HPDE6-E6E7 (cell line): ENCODE measurements at regions not wholly inside any gene's neighbourhood (a gene's known extent, or its start where the extent isn't known, plus 50 kb on each side); places are given as distances from the start of the nearest gene placed in this dataset.

Experiments used
- DNase-seq: peaks from one replicate; pipeline ENCODE4 v3.0.0; 2011; ENCODE audit warnings: missing footprints; ENCODE audit errors: extremely low spot score

DNA sequence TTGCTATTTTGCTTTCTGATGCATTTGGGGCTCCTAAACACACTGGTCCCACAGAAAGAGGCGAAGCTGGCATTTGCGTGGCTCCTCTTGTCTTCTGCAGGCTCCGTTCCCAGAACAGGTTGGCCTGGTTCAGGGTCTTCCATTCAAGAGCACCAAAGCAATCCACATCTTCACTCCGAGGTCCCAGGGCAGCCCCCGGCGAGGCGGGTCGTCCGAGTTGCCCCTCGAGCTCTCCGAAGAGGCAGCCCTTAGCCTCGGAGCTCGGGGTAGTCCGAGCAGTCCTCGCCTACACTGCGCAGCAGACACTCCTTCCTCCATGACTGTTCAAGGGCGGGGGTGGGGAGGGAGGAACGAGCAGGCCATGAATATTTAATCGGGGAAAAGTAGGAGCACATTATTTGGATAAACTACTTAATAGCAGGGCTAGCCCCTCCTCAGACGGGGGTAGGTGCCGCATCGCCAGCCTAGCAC is 321.3 kb downstream of the BLID start:
- DNase-seq: no peak

DNA sequence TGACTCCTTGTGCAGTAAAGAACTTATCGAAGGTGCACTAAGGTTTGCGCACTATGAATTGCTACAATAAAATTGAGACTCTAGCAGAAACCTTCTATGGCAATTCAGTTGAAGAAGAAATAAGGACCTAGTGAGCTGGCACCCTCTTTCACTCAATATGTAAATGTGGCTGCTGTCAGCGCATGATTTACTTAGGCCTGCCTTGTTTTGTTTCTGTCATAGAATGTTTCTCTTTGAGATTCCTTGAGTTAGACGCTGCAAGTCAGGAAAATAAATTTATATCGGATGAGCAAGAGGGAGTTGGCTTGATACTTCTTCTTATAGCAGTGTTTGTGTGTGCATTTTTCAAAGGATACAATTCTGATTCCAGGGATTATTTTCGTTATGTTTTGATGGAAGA is 322.1 kb downstream of the BLID start:
- DNase-seq: no peak

DNA sequence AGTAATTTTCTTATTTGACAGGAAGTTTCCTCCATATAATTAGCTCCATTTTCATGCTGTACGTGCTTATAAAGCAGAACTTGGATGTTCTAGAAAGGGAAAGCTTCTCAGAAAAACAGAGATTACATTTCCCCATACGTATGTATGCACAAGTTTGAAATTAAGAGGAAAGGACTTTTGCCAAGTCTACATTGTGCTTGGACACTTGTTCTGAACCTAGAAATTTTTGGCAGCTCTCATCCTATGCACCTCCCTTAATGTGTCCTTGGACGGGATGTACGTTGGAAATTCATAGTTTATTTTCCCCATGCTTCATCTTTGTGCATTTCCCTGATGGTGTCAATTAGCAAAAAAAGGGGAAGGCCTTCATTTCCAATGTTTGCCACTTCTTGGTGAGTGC is 322.7 kb downstream of the BLID start:
- no peak for DNase-seq

DNA sequence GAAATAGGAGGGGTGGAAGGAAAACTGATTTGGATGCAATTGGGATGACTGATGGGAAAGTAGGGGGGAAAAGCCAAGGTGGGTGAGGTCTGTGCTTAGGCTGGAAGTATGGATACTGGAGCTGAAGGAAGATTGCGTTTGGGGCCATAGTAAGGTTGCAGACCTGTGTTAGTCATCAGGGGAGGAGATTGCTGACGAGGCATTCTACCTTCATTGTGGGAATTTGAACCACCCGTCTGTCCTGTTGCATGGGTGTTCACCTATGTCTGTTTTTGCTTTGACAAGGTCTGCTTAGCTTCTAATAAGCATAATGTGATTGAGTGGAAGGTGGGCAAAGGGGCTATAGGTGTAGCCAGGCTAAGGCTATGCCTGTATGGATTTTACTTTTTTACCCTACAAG is 323.8 kb downstream of the BLID start:
- DNase-seq: no peak

DNA sequence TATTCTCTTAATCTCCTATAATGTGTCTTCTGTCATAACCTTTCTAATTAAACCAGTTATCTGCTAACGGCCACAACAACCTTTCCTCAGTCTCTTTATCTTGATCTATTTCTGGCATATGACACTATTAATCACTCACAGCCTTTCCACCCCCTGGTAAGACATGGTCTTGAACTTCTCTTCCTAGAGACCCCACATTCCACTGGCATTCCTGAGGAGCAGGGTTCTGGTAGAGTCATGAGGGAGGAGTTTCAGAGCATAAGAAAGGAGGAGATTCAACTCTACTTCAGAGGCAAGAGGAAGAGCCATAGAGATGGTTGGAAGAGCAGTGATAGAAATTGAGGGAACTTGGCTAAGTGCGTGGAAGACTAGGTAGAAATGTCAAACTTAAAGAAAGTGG is 325.6 kb downstream of the BLID start:
- DNase-seq: no peak

DNA sequence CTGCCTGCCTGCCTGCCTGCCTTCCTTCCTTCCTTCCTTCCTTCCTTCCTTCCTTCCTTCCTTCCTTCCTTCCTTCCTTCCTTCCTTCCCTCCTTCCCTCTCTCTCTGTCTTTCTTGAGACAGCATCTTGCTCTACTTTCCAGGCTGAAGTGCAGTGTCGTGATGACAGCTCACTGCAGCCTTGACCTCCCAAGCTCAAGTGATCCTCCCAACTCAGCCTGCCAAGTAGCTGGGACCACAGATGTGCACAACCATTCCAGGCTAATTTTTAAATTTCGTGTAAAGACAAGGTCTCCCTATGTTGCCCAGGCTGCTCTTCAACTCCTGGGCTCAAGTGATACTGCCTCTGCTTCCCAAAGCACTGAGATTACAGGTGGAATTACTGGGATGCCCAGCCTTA is 328.2 kb upstream of the SORL1-AS1 start:
- DNase-seq: no peak

DNA sequence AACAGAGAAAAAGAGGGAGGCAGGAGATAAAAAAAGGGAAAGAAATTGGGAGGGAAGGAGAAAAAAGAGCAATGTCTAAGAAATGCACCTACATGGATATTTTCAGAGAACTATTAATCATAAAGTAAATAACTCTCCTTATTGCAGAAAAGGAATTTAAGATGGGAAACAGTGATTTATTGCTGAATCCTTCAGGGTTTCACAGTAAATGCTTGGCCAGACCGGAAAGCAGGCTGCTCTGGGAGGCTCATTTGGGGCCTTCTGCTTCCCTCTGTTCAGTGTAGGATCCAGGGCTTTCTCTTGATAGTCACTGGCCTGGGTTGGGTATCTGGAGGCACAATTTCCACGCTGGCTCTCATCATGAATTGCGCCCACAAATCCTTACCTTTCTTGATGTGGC is 324.3 kb upstream of the SORL1-AS1 start:
- no peak for DNase-seq

DNA sequence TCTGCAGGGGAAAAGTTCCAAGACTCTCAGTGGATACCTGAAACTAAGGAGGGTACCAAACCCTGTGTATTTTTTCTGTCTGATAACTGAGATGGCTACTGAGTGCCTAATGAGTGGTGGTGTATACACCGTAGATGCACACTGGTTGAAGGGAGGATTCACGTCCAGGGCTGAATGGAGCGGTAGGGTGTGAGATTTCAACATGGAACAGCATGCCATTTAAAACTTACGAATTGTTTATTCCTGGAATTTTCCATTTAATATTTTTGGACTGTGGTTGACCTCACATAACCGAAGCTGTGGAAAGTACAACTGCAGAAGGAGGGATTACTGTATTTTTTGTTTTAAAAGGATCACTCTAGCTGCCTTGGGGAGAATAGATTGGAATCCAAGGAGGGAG is 322.5 kb upstream of the SORL1-AS1 start:
- DNase-seq: no peak

DNA sequence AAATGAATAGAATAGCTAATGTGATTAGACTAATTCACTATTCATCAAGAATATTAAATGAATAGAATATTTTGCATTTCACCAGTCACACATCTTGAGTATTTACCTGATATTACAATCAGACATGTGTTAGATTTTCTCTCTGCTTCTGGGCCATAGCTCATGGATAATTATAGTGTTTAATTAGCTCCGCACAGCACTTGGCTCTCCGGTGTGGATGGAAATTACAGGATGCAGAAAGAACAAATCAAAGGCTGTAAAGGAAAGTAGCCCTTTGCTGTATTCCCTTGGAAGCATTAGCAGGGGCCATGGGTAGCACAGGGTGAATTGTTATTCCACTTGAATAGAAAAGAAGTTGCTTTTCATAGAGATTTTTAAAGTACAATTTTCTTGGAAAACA is 320.3 kb upstream of the SORL1-AS1 start:
- no peak for DNase-seq

DNA sequence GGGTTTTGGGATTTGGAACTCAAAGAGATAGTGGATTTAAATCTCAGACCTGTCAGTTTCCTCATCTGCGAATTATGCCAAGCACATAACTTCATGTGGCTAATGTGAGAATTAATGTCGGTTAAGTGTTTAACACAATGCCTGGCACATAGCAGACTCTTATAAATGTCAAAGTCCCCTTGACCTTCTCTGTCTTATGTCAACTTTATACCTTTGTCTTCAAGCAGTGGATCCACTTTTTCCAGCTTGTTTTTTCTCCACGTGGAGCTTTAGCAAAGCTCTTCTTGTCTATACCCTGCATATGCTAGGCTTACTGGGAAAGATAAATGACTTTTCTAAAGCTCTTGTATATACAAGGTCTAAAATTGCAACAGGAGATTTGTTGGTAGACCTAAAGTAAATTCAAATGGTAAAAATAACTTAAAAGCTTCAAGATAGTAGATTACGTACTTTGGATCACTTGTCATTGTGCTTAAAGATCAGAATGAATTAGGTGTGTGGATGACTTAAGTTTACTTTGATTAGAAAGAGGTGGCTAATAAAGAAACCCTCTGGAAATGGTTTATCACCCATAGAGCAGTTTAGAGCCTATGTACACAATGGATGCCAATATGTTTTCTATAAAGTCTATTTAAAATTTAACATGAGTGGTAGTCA is 318.3 kb upstream of the SORL1-AS1 start:
- no peak for DNase-seq

DNA sequence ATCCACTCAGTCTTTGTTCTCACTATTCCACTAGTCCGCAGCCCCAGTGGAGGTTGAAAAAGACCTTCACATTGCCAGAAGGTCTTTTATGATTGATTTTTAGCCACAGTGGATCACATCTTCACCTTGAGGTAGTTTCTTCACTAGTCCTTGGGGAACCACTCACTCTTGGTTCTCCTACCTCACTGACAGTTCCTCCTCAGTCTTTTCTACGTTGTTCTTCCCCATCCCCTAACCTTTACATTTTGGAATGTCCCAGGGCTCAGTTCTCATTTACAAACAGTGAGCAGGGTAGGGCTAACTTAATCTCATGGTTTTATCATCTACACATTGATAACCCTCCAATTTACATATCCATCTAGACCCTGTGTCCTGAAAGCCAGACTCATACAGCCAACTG is 316.4 kb upstream of the SORL1-AS1 start:
- no peak for DNase-seq

DNA sequence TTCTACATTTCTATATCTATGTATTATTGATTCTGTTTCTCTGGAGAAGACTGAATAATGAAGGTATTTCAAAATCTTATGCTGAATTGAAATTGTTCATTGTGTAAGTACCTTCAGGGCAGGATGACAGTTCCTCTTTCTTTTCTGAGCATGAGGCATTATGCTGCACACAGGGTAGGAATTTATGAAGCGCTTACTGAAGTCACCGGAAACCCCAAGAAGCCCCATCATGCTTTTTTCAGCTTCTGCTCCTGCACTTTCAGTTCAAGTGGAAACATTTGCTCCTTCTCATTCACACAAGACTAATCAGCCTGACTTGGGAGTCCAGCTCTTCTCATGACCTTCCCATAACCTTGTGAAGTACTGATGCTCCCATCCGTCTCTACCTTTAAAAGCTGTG is 314.7 kb upstream of the SORL1-AS1 start:
- no peak for DNase-seq

DNA sequence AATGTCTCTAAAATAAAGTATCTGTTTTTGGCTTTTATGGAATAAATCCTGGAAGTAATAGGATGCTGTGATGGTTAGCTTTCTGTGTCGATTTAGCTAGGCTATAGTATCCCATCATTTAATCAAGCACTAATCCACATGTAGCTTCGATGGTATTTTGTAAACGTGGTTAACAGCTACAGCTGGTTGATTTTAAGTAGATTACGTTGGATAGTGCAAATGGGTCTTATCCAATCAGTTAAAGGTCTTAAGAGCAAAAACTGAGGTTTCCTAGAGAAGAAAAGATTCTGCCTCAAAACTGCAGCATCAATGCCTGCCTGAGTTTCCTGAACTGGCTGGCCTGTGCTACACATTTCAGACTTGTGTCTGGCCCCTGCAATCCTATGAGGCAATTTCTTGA is 314.2 kb upstream of the SORL1-AS1 start:
- DNase-seq: no peak

DNA sequence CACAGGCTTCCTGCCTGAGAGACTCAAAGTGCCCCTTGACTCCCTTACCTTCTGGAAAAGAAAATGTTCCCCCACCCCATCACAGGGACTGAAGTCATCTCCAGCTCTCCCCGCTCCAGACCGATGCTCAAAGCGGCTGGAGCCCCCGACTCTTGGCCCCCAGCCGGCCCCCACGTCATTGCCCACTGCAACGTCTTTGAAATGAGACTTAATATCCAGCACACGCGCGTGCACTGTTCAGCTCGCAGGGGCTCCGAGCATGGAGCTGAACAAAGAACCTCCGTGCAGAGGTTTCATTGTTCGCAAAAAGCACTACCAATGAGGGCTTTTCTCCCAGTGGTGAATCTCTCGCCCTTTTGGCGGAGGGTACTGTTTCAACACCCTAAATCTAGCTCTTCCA is 313.4 kb upstream of the SORL1-AS1 start:
- no peak for DNase-seq

DNA sequence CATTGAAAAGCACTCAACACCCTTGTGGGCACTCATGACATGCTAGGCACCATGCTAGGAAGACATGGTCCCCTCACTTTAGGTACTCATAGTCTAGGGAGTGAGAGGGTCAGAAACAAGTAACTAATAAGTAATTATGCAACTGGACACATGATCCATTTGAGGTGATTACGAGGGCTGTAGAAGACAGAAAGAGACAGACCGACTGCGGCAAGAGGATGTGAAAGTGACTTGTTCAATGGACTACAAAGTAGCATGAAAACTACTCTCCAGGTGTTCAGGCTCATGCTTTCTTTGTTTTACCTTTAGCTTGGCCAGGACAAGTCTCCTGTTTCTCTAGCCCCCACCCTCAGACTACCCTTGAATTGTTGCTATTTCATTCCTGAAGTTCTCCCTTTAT is 310.8 kb upstream of the SORL1-AS1 start:
- DNase-seq: no peak

DNA sequence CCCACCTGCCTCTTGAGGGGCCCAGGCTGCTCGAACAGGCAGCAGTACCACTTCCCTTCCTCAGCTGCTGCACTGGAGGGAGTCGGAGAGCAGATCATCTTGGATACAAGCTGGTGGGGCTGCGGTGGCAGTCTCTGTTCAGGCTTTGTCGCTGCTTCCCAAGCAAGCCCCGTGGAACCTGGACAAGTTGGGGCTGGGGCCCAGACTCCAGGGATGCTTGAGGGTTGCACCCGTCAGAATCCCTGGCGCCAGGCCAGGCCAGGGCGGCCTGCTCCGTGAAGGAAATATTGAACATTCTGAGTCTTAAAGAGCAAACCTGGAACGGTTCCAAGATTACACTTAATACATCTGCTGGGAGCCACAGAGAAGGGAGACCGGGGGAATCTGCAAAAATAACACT is 310.1 kb upstream of the SORL1-AS1 start:
- no peak for DNase-seq

DNA sequence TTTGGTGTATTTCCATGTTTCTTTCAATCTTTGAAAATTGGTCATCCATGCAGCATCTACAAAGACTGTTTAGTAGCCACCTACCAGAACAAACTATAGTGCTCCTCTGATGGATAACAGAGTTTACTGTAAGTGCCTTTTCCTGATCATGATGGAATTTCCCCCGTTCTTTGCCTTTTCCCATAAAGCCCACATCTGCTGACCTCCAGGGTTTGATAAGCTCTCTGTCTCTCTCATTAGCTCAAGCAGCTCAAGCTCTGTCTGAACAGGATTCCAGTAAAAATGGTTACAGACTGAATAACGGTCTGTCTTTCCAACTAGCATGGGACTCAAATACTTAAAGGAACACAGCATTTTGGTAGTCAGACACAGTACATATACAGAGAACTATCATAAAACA is 308.4 kb upstream of the SORL1-AS1 start:
- DNase-seq: no peak

DNA sequence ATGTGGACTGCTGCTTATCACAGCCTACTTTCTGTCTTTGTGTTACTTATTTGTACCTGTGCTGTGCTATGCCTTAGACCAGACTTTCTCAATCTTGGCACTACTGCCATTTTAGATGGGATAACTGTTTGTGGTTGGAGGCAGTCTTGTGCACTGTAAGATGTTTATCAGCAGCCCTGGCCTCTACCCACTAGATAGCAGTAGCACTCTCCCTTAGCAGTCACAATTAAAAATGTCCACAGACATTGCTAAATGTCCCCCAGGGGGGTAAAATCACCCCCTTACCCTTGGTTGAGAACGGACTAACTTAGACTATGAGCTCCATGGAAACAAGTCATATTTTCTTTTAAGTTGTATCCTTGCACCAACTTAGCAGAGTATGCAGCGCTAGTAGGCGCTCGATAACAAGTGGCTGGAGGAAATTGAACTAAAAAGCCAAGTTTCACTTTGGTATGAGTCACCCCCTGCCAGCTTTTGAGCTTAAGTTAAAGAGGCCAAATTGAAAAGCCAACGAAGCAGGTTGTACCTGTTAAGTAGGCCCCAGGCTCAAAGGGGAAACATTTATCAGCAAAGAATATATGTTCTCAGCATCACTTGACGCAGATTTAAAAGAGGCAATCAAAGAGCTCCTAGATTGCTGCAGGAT is 304.8 kb upstream of the SORL1-AS1 start:
- DNase-seq: peak; percentile 13

DNA sequence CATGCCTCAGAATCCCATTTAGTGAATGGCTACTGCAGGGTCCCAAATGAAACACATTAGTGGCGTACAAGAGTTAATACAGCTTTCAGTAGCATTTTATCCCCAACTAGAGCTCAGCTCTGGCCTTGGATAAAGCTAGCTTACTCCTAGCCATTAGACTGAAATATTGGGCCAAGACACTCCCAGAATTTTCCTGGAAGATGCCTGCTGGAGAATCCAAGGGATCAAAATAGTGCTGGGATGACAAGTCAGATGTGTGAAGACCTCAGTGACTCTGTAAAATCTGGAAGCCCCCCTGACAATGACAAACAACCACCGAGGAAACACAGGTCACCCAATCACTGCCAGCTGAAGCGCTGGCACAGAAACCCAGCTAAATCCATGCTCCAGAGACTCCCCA is 303.1 kb upstream of the SORL1-AS1 start:
- no peak for DNase-seq

DNA sequence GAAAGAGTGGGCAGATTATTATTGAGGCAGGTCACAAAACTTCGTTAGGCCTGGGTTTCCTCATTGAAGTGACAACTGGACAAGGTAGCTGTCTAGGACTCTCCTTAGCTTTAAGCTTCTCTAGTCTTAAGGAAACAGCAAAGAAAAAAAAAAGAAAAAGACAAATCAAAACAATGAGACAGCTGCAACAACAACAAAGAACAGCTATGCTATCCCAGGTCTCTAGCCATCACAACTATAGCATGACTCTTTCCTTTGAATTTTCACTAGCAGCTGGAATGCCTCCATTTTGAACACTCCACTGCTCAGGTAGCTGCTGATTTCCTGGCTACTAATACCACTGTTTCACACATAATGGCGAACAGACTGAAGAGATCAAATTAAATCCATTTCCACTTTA is 302.4 kb upstream of the SORL1-AS1 start:
- DNase-seq: no peak

DNA sequence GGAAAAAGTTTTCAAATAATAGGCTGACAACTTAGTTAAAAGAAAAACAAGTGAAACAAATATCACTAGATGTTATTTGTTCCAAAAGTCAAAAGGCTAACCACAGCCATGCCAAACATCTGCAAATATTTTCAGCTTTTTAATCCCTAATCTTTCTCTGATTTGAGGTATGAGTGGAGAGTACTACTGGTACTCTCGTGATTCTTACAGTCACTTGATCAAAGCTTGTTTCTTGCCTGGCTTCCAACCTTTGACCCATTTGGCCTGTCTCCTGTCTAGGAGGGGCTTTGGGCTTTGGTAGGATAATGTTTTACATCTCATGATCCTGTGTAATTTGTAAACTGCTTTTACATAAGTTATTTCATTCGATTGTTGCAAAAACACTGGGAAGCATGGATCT is 301.8 kb upstream of the SORL1-AS1 start:
- no peak for DNase-seq

DNA sequence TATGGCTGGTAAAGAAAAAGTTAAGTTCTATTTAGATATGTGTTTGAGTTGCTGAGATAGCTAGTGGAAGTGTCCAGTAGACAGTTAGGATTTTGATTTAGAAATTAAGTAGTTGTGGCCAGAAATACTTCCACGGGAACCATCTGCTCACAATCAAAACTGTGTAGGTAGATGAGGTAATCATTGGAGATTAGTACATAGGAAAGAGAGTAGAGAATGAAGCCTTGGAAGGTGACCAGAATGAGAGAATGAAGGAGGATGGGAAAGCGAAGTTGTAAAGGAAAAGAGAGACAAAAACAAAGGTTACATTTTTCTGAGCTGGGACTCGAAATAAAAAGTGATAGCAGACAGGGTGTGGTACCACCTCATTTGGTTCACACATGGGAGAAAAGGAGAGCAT is 296.9 kb upstream of the SORL1-AS1 start:
- DNase-seq: no peak

DNA sequence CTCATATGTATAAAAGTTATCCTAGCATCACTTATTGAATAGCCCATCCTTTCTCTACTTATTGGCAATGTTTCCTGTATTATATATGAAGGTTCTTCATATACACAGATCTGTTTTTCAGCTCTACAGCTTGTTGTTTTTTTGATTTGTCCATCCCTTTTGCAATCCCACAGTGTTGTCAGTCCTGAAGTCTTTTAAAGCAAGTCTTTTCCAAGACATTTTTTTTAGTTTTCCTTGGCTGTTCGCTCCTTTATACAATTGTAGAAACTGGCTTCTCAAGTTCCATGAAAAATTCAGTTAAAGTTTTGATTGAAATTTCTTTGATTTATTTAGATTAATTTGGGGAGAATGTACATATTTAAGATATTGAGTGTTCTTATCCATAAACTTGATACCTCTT is 295.3 kb upstream of the SORL1-AS1 start:
- DNase-seq: no peak

DNA sequence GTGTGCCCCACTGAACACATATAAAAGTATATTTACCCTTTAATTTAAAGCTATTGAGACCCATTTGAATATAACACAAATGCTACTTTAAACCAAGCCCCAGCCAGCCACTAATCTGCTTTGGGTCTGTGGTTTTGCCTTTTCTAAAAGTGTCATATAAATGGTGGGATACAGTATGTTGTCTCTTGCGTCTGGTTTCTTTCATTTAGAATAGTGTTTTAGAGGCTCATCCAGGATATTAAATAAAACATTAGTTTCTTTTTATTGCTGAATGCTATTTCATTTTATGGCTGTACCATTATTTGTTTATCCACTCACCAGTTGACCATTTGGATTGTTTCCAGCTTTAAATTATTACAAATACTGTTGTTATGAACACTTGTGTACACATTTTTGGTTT is 290.5 kb upstream of the SORL1-AS1 start:
- no peak for DNase-seq
